Activated T-cell treated with anti-CD3 and anti-CD28 coated beads for 24 hours (primary cell): ENCODE measurements at regions not wholly inside any gene's neighbourhood (a gene's known extent, or its start where the extent isn't known, plus 50 kb on each side); places are given as distances from the start of the nearest gene placed in this dataset.
"Not testable (repeated sequence)": the region's sequence is repeated elsewhere in the genome, so short reads cannot be mapped to it uniquely, and the experiment has no call there.

Experiments used
- DNase-seq: peaks from one replicate; pipeline ENCODE4 v3.0.0-alpha.2; 2020; ENCODE audit warnings: low read depth

- DNase-seq, result no peak
These were observed 82.0 kb upstream of the SLC66A3 start for GRCh38 chr2:11073251-11073650.

- DNase-seq, result no peak
These were observed 81.5 kb upstream of the SLC66A3 start for GRCh38 chr2:11073776-11074175.

DNA sequence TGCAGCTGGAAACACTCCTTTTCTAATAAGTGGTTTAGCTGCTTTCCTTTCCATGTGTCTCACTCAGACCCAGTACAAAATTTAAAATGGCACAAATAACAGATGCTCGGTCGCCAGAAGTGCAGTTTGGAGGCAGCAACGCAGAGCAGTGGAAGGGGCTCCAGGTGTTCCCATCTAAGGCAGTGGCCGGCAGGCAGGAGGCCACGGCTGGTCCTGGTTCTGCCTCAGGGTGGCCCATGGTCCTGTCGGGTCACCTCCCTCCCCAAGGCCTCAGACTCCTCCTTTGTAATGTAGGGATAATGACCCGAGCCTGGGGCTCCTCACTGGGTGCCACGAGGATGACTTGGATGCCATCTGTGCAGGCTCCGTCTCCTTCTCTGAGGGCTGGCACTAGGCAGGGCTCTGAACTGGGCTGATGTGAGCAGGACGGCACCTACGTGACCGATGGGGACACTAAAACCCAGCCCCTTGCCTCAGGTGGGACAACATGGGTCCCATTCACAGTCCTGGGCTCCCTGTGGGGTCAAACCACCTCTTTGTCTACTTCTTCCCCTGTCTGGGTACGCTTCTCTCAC is 80.9 kb upstream of the SLC66A3 start:
- DNase-seq, result no peak

DNA sequence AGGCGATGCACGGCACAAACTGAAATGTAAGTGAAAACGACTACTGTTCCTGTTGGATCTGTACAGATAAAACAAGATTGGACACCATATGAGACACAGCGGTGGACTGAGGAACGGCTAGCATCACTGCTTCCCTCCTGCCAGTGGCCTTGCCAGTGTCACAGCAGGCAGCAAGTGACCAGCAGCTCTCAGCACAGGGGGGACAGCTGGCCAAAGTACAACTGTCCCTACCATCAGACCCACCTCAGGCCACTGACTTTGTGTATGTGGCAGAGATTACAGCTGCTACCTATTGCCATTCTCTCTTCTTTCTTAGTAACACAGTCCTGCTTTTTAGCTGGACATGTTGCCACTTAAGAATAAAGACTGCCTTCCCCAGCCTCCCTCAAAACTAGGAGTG is 80.0 kb upstream of the SLC66A3 start:
- DNase-seq, result no peak

- no peak for DNase-seq
These were observed 77.9 kb upstream of the SLC66A3 start for GRCh38 chr2:11077411-11077810.

DNA sequence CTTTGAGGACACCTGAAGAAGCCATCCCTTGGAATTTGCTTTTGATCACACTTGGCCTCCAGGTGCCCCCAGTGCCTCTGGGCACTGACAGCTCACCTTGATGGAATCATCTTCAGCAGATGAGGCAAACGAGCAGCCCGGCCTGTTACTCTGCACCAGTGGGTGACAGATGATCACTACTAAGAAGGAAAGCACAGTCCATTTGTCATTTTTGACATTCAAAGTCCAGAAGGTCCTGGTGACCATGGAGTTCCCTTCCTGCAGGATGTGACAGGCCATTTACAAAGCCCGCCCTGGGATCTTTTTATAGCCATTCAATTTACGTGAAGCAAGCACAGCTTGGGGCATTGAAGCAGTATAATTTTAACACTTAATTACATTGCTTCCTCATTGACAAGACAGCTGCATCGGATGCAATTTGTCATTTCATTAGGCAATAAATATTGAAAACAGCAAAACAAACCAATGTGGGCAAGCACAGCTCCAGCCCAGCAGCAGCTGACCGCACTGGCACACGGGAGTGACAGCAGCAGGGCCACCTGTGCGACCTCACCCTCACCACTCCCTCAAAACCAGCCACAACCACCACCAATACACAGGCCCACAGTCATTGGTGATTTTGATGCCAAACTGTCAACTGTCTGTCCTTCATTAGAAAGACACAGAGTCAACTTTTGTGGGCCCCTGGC is 76.0 kb upstream of the SLC66A3 start:
- no peak for DNase-seq

GRCh38 chr2:11080253-11081115 is 74.8 kb upstream of the SLC66A3 start:
- no peak for DNase-seq

GRCh38 chr2:11082880-11083279 is 72.4 kb upstream of the SLC66A3 start:
- DNase-seq, result no peak

- DNase-seq, result not testable (repeated sequence)
These were observed 66.4 kb upstream of the SLC66A3 start for GRCh38 chr2:11088821-11089220.

- DNase-seq, result no peak
These were observed 65.1 kb upstream of the SLC66A3 start for GRCh38 chr2:11090187-11090586.

GRCh38 chr2:11092701-11093335 is 62.4 kb upstream of the SLC66A3 start:
- DNase-seq, result no peak

DNA sequence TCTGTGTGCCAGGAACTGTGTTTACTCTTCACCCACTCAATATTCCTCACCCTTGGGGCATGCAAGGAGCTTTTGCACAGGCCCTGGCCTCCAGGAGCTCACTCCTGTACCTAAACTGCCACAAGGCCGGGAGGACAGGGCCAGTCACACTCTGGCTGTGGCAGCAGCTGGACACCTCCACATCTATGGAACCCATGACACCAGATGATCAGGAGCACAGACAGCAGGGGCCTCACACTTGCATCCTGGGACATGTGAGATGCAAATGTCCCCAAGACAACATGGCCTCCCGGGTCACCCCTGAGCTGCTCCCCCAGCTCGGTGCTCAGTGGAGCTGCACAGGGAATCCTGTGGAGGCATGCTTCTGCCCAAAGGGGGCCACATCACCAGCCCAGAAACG is 61.8 kb upstream of the SLC66A3 start:
- DNase-seq, result no peak

- DNase-seq, result no peak
These were observed 61.1 kb upstream of the SLC66A3 start for GRCh38 chr2:11094021-11094810.

GRCh38 chr2:11096591-11096990 is 58.7 kb upstream of the SLC66A3 start:
- no peak for DNase-seq

DNA sequence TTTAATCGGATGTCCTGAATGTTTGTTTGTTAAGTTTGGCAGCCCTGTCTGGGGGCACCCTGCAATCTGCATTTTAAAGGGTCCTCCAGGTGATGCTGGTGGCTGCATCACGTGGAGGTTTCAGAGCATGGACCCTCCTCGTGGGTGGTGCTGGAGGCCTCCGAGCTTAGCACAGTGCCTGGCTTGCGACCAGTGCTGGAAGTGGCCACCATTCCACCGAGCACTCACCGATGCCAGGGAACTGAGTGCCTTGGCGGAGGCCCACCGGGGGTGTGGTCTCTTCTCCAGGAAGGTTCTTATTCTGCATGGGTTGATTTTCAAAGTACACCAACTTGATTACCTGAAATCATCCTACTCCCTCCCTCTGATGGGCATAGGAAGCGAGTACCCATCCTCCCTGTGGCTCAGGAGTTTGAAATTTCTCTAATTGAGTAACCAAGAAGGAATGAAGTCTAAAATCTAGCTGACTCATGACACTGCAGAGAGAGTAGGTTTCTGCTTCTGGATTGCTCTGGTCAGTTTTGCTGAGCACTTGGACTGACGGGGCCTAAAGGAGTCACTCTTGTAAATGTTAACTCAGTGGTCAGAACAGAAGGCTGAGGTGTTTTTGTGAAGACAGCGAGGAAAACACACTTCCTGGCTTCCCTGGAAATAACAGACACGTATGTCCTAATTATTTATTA is 58.1 kb upstream of the SLC66A3 start:
- DNase-seq, result no peak

- no peak for DNase-seq
These were observed 57.3 kb upstream of the SLC66A3 start for GRCh38 chr2:11097854-11098387.

DNA sequence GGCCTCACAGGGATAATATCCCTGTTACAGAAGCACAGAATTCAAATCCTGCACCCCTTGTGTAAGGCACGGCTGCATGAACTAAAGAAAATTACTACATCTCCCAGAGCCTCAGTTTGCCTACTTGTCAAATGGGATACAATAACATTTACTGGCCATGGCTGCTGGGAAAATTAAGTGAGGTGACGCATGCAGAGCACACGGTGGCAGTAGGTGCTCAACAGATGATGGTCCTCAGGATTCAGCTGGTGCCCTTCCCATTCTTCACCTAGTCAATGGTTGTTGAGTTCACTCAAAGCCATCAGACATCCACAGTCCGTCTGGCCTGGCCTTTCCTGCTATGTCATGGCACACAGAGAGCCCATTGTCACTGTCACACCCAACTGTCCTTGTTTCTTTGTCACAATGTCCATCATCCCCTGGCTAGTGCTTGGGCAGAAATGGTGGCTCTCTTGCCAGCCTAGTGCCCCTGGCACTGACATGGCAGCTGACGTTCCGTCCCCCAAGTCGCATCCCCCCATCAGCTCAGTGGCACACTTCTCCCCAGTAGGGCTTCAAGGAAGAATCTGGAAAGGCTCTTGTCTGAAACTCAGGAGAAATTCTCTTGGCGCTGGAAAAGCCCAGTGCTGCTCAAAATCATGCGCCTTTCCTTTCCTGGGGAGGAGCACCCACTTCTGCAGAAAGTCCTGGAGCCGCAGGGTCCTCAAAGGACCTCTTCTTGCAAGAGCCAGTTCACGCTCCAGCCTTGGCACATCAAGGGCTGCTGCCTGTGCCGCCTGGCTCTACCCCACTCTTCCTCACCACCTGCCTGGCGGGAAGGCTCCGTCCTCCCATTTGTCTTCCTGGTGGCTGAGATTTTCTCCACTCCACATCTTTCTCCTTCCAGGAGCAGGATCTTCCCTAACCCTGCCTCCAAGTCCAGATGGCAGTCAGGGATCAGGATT is 55.9 kb upstream of the SLC66A3 start:
- no peak for DNase-seq

DNA sequence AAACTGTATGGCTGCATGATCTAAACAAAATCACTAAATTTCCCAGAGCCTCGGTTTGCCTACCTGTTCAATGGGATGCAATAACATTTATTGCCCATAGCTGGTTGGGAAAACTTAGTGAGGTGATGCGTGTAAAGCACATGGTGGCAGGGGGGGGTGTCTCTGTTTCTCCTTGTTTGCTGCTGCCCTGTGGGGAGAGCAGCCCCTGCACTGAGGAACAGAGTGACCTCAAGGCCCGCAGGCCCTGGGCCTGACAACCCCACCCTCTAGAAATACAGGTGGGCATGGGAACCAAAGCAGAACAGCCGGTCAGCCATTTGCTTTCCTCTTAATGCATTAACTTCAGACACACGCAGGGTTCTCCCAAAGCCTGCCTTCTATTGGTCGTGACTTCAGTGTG is 55.1 kb upstream of the SLC66A3 start:
- no peak for DNase-seq

DNA sequence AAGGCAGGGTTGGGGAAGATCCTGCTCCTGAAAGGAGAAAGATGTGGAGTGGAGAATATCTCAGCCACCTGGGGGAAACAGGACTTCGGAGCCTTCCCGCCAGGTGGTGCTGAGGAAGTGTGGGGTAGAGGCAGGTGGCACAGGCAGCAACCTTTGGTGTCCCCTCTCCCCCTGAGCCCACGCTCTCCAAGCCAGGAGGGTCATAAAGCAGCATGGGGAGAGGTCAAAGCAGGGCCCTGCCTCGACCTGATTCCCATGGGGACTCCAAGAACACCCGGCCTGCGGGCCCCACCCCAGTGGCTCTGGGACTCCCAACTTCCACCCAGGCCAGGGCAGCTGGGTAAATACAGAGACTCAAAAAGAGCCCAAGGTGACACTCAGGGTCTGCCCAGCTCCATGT is 54.3 kb upstream of the SLC66A3 start:
- DNase-seq, result no peak

- DNase-seq, result no peak
These were observed 53.8 kb upstream of the SLC66A3 start for GRCh38 chr2:11101430-11101829.
